Stromal cell of bone marrow (primary cell): ENCODE measurements at regions not wholly inside any gene's neighbourhood (a gene's known extent, or its start where the extent isn't known, plus 50 kb on each side); places are given as distances from the start of the nearest gene placed in this dataset.
"Not testable (repeated sequence)": the region's sequence is repeated elsewhere in the genome, so short reads cannot be mapped to it uniquely, and the experiment has no call there.

Source experiments
- DNase-seq: peaks from one replicate; pipeline ENCODE4 v3.0.0-alpha.2; 2012; ENCODE audit warnings: low read depth

DNA sequence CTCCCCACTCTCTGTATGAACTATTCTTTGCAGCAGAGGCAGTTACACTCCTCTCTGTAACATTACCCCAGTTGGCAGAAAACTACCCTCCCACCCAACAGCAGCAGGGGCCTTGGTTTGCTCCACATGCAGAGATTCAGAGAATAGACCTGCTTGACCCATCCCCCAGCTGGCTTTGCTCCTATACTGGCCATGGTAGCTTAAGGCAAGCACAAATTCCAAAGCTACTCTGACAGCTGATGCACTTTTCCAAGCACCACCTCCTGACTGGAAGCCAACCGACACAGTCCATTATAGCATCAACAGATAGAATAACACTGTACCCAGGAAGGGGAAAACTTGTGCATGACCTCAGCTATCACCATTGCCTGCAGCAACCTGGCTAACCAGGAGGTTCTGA lies 846.5 kb upstream of the NCAM2 start:
- DNase-seq, result no peak

DNA sequence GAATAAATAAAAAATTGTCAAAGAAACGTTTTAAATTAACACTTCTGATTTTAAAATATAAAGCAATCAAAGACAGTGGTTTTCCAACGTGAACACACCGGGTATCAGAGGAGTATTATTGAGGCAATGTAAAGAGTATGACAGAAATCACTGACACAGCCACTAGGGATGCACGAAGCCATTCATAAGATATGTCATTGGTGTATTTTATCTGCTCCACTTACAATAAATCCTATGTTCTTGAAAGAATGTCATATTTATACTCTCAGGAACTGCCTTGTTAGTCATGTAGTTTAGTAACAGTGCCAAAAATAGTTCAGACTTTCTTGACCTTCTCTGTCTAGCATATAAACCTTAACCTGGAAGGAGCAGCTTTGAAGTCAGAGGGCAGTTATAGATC lies 835.0 kb upstream of the NCAM2 start:
- no peak for DNase-seq

DNA sequence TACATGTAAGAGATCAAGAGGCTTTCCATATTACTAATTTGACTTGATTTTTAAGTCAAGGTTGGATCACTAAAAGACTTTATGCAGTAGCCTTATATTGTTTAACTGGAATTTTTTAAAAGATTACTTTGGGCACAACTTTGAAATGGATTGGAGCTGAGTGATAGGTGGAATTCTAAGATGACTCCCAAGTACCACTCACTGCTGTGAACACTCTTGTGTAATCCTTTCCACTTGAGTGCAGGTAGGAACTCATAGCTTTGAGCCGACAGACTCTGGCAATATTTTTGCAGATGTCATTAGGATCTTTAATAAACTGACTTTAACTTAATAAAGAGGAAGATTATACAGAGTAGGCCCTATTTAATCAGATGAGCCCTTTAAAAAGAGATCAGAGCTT lies 831.1 kb upstream of the NCAM2 start:
- DNase-seq, result no peak

DNA sequence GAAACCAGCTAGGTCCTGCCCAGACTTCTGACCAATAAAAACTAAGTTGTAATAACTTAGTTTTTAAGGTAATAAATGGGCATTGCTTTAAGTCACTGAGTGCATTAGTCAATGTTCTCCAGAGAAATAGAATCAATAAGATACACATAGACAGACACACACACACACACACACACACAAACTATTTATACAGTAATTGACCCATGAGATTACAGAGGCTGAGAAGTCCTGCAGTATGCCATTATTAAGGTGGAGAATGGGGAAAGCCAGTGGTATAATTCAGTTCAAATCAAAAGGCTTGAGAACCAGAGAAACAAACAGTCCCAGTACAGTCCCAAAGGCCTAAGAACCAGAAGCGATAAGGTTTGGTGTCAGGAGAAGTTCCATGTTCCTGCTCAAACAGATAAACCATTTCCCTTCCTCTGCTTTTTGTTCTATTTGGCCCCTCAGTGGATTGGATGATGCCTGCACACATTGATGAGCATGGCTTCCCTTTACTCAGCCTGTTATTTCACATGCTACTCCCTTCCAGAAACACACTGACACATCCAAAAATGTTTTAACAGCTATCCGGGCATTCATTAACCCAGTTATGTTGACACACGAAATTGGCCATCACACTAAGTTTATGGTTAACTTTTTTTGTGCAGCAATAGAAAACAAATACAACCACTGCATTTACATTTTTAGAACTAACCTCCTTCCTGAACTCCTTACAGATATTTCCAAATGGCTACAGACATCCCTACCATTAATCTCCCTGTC lies 828.2 kb upstream of the NCAM2 start:
- no peak for DNase-seq

DNA sequence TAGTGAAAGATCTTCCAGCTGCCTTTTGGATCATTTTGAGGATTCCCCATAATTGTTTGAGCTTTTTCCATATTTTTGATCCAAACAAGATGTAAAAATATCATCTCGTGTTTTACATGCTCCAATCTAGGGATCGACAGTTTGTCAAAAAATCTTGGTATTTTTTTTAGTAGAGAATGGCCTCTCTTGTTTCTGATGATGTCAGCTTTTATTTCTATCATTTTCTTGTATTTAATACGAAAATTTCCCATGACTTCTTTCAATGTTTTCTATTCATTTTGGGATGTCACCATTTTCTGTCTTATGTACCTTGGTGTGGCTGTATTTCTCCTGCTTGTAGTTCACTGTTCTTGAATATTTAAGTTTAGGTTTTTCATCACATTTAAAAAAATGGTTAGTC lies 812.0 kb upstream of the NCAM2 start:
- DNase-seq, result no peak

DNA sequence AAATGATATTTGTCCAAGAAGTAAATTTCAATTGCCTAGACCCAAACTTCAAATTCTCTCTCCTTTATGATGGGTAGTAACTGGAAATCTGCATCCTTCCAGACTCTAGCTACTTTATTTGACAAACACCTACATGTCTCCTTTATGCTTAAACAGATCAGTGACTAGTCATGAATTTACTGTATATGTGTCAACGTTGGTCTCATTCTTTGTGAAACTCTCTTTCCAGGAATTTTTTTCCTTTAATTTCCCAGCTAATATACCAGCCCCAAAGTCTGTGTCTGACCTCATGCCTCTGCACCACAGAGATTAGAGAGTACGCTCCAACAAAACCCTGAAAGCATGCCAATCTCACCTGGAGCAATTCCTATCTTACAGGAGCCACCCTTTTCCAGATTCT lies 811.2 kb upstream of the NCAM2 start:
- no peak for DNase-seq

DNA sequence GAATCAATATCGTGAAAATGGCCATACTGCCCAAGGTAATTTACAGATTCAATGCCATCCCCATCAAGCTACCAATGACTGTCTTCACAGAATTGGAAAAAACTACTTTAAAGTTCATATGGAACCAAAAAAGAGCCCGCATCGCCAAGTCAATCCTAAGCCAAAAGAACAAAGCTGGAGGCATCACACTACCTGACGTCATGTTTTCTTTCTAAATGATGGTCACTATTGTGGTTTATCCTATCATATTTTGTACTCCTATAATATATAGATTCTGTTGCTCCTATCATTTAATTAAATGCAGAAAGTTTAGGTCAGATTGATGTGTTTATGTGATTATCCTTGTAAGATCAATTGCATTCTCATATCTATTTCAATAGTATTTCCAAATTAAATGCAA lies 796.9 kb upstream of the NCAM2 start:
- not testable (repeated sequence) for DNase-seq

DNA sequence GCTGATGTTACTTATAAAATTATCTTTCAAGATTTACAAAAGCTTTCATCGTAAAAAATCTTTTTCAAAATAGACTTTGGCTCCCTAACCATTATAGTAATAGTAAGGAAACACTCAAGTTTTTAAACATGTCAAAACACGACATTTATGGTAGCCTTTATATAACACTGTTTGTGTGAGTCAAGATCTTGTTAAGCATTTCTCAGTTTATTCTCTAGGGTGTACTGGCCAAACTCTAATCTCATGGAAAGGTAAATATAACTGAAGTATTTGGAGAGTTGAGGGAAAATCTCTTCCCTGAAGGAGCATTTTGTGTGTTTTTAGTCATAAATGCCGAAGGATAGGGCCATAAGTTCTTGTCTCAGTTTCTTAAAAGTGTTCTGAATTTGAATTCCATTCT lies 790.9 kb upstream of the NCAM2 start:
- DNase-seq, result no peak

DNA sequence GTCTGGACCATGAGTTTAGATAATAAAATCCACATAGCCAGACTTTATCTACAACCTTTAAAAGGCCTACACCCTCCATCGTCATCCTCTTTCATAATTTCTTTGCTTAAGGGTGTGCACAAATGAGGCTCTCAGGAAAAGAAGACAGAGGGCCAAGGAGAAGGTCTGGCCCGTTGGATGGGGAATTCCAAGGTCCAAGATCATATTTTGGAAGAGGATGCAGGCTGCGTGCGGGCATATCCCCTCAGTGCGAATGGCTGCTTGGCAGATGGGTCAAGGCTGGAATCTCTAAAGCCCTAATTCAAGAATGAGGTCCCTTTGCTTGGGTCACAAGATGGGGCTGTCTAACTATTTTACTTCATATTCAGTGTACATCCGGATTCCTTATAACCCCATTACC lies 782.2 kb upstream of the NCAM2 start:
- no peak for DNase-seq

DNA sequence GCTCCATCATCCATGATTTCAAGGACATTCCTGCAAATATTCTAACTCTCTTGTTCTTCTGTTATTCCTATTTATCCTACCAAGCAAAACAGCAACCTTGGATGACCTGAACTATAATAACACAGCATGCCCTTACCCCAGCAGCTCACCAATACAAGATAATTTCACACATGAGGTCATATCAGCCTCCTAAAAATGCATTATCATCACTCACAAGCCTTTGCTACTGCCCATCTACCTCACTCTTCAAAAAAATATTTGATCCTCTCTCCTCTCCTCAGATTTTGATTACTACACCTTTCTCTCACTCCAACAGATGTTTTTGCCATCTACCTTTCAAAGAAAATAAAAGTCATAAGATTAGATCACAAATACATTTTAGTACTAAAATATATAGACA lies 777.6 kb upstream of the NCAM2 start:
- DNase-seq, result no peak

DNA sequence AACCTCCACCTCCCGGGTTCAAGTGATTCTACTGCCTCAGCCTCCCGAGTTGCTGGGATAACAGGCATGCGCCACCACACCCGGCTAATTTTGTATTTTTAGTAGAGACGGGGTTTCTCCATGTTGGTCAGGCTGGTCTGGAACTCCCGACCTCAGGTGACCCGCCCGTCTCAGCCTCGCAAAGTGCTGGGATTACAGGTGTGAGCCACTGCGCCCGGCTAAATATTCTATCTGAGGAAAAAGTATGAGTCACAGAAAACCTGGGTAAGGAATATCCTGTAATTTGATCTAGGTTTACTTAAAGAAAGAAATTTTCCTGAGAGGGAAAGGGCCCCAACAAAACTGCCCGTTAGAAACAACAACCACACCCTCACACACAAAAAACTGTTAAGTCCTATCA lies 776.2 kb upstream of the NCAM2 start:
- DNase-seq, result not testable (repeated sequence)

DNA sequence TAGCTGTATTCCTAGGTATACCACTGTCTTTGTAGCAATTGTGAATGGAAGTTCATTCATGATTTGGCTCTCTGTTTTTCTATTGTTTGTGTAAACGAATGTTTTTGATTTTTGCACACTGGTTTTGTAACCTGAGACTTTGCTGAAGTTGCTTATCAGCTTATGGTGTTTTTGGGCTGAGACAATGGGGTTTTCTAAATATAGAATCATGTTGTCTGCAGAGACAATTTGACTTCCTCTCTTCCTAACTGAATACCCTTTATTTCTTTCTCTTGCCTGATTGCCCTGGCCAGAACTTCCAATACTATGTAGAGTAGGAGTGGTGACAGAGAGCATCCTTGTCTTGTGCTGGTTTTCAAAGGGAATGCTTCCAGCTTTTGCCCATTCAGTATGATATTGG lies 761.6 kb upstream of the NCAM2 start:
- DNase-seq, result not testable (repeated sequence)

DNA sequence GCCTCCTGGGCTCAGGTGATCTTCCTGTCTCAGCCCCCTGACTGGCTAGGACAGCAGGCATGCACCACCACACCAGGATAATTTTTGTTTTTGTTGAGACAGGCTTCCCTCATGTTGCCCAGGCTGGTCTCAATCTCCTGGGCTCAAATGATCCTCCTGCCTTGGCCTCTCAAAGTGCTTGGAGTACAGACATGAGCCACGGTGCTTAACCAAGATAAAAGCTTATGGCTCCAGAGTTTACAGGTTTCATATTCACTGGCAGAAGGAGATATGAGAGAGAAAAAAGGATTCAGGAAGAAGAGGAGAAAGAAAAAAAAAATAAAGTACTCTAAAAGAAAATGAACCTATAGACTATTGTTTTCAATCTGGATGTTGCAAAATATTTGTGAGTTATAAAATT lies 748.8 kb upstream of the NCAM2 start:
- DNase-seq, result no peak

DNA sequence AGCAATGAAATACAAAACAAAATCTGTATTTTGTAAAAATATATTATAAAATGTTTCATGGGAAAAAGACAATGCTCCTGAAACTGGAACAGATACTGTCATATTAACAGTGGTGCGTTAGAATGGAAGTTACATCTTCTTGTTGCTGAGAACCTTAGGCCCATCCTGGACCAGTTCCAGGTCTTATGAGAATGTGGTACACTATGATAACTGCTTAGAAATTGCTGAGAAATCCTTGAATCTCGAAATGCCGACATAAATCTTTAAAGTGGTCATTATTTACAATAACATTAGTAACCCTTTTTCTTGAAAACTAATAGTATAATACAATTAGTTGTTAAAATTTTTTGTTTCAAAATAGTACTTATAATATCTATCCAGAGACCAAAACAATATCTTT lies 747.9 kb upstream of the NCAM2 start:
- DNase-seq, result no peak

DNA sequence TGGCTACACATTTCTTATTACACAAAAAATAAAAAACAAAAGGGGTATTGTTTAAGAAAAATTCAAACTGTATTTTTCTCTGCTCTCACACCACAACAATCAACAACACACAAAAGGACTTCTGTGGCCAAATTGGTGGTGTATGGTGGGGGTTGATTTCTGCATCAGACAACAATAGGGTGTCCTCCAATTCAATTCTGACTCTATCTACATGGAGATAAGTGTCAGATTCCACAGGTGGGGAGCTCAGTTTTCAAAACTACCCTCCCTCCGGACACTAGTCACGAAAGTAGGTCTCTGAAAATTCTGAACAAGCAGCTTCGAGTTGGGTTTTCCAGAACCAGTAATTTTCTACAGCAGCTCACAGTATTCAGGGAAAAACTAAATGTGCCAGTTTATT lies 744.9 kb upstream of the NCAM2 start:
- no peak for DNase-seq

DNA sequence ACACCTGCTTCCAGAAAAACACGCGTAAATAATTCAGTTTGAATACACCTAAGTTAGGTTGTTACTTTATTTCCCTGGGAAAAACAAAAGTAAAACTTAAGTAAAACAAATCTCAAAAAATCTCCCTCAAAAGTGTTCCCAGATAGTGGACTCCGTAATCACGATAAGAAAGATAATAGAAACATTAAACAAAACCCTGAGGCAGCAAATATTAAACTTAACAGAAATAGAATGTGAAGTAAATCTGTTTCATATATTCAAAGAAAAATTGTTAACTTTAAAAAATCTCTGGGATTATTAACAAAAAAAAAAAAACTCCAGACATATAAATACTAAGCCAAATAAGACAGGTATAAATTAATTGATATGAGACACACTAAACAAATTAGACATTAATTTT lies 743.2 kb upstream of the NCAM2 start:
- DNase-seq, result no peak

DNA sequence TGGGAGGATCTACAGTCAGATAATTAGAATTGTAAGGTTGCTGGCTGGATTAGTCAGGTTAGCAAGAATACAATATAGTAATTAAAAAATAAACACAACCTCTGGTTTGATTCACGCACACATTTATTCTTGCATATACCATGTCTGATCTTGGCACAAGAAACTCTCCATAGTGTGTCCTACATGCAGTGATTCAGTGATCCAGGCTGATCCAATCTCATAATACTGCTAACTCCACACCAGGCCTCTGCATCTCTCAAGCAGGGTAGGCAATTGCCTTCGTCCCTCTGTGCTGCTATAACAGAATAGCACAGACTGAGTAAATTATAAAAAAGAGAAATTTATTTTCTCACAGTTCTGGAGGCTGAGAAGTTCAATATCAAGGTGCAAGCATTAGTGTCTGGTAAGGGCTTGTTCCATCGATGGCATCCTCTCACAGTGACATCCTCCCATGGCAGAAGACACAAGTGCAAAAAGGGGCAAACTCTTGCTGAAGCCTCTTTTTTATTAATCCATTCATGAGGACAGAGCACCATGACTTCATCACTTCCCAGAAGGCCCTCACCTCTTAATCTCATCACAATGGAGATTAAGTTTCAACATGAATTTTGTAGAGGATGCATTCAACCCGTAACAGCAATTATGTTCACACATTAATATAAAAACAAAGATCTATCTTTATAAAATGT lies 741.0 kb upstream of the NCAM2 start:
- DNase-seq, result no peak

DNA sequence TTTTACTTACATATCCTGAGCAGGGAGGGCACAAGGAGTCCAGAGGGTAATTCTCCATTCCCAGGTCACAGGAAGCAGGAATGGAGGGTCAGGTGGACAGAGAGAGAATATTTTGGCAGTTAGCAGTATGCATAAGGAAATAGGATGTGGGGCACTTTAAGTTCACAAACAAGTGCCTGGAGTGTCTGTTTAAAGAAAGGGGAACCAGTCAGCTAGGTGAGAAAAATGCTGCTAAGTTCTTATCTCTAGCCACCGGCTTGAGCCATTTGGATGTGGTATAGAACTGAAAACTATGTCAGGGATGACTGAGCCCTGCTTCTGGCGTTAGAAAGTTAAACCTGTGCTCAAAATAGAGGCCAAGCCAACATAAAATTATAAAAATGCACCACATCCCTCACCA lies 739.7 kb upstream of the NCAM2 start:
- no peak for DNase-seq

DNA sequence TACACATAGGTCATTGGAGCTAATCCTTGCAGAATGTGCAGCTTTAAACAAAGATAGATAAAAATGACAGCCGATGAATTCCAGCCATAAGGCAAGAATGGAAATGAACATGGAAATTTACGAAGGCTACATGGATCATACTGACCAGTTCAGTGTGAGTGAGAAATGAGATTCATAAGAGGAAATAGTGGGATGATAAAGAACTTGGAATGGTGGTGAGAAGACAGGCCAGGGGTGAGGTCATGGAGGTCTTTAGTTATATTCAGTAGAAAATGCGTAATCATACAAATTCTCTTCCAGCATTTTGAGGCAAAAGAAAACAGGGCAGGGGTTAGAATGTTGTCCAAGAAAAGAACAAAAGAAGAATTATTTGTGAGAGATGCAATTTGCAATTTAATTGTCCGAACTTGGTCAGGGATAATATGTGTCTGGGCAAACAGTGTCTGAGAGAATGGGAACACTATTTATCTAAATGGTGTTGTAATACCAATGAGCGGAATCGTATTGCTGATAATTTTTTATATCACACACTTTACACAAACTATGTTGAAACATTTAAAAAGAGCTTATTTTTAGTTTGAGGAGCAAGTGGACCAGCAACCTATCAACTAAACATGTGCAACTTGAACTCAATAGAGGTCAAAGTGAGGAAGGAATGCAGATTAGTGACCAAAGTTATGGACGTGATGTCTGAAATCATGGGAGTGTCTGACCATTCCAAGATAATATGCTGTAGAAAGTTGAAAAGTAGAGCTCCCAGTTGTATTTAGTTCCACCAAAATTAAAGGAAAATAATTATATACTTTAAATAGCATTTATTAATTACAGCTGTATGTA lies 739.0 kb upstream of the NCAM2 start:
- DNase-seq, result no peak

DNA sequence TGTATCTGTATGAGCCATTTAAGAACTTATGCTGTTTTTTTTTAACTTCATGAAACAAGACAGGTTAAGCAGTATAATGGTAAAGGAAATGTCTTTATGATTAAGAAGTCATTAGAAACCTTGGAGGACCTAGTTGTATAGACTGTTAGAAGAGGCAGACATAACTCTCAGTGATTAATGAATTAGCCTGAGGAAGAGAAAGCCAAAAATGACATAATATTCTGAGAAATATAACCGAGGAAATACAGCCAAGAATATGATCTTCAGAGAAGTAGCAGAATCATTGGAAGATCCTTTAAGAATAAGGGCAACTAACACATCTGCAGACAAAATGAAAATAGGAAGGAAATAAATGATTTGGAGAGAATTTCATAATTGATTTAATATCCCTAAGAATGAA lies 738.1 kb upstream of the NCAM2 start:
- no peak for DNase-seq

DNA sequence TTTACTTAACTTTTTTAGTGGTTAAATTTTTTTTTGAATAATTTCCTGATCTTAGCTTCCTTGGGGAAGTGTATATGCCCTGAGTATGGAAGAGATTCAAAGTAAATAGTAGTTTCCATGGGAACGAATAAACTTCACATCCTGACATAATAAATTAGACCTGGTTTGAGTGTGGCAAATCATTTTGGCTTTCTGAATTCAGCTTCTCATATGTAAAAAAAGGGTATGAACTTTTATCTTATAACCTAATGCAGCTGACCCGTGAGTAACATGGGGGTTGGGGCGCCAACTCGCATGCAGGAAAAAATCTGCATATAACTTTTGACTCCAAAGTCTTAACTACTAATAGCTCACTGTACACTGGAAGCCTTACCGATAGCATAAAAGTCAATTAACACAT lies 736.8 kb upstream of the NCAM2 start:
- no peak for DNase-seq

DNA sequence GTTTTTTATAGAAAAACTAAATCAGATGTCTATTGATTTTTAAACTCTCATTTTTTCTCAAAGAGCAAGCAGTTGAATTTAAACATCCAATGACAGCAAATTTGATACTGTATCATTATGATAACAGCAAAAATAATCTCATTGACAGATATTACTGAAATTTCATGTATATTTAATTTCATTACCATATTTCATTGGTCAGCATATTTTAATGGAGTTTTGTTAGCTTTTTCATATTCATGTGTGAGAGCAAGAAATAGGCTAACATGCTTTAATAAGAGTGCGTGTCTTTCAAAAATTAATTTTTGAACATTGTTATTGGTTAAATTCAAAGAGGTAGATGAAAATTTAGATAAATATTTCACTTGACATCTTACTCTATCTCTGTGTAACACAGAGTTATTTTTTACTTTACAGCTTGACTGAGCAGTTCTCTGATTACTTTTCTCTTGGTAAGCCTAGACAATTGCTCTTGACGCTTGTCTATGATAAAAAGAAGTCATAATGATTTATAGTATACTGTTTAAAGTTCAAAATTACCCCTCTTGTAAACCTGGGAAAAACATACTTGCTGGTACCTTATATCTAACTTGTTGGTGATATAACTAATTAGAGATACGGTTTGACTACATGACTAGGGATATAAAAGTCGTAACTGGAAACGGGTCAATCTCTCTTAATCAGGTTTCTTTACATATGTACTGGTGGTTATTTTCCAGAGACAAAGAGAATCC lies 732.3 kb upstream of the NCAM2 start:
- DNase-seq, result no peak

DNA sequence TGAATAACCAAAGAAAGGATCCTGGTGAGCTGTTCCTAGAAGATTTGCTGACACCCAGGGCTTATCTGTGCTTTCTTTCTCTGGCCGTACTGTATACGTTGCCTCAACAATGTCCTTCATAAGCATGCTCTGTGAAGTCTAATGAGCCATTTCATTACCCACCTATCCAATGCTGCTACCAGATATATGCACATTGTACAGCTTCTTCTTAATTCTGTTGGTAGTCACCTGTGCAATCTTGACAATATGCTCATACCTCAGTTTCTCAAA lies 731.8 kb upstream of the NCAM2 start:
- no peak for DNase-seq
